Parathyroid adenoma (tissue), 2 donors: ENCODE measurements at regions not wholly inside any gene's neighbourhood (a gene's known extent, or its start where the extent isn't known, plus 50 kb on each side); places are given as distances from the start of the nearest gene placed in this dataset.

Experiments
- H2AFZ ChIP-seq: fragments of 300-600 bp; sonication (generic); one replicate; pipeline ENCODE4 v1.7.0; 2017; ENCODE audit warnings: antibody characterized with exemption, mild to moderate bottlenecking
- H3K27ac ChIP-seq: fragments of 300-600 bp; sonication (generic); one replicate; pipeline ENCODE4 v1.7.0; 2017
- H3K27me3 ChIP-seq: fragments of 300-600 bp; sonication (generic); one replicate; pipeline ENCODE4 v1.7.0; 2017; ENCODE audit warnings: low read length; ENCODE audit not compliant: control insufficient read depth, insufficient read depth
- H3K36me3 ChIP-seq: fragments of 300-600 bp; sonication (generic); one replicate; pipeline ENCODE4 v1.7.0; 2017; ENCODE audit warnings: low read length; ENCODE audit not compliant: control insufficient read depth, insufficient read depth
- H3K4me1 ChIP-seq: fragments of 300-600 bp; sonication (generic); one replicate; pipeline ENCODE4 v1.7.0; 2017; ENCODE audit warnings: control low read depth
- H3K4me2 ChIP-seq: fragments of 300-600 bp; sonication (generic); one replicate; pipeline ENCODE4 v1.7.0; 2017; ENCODE audit warnings: low read length
- H3K4me3 ChIP-seq: fragments of 300-600 bp; sonication (generic); one replicate; pipeline ENCODE4 v1.7.0; 2017; ENCODE audit warnings: low read depth, low read length
- H3K79me2 ChIP-seq: fragments of 300-600 bp; sonication (generic); one replicate; pipeline ENCODE4 v1.7.0; 2017; ENCODE audit warnings: control low read depth
- H3K9ac ChIP-seq: fragments of 300-600 bp; sonication (generic); one replicate; pipeline ENCODE4 v1.7.0; 2017; ENCODE audit warnings: mild to moderate bottlenecking
- H3K9me3 ChIP-seq: fragments of 300-600 bp; sonication (generic); one replicate; pipeline ENCODE4 v1.7.0; 2017; ENCODE audit warnings: low read length; ENCODE audit not compliant: control insufficient read depth
- TF ChIP-seq, protein P1 (sequence below): fragments of 300-600 bp; sonication (generic); IDR thresholded peaks from one replicate; pipeline ENCODE4 v1.7.0; 2017; ENCODE audit warnings: antibody characterized with exemption, mild to moderate bottlenecking
- donor health status: primary hyperparathyroidism.

DNA sequence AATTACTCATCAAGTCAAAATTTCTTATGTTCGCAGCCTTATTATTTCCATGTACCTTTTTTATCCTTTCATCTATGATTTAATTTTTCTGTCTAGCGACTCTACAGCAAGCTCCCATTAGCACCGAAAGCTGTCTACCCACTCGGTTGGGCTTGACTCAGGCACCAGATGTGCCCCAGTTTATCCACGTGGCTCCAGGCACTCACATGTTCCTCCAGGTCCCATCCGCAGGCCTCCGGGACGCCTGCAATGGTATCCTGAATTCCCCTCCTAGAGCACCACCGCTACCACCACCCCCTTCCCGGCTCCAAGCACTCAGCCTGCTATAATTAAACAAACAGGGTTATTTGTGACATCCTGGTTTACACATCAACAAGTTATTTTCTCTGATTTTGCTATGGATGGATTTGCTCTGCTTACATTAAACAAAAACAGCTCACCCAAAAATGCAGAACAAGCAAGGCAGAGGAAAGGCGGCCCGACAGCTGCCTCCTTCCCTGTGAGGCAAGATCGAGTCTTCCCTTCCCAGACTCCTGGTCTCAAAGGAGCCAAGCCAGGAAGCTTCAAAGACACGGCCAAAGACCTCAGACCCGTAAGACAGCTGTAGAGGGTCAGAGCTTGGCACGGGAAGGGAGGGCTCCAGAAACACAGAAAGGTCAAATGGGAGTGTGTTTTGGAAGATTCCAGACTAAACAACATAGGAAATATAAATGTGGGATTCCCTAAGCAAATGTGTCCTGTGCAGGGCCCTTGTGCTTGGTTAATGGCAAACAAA, 253.8 kb downstream of the TTC8 start:
- H3K27ac ChIP-seq, result no peak overlapping the region
- no peaks in the 10 kb centered on the region for H3K9me3 ChIP-seq
- H3K9ac ChIP-seq, result no peak overlapping the region
- no peaks in the 10 kb centered on the region for H3K4me1 ChIP-seq
- H2AFZ ChIP-seq, result no peak overlapping the region
- H3K4me2 ChIP-seq, result no peak overlapping the region
- peaks cover 3% of the 10 kb centered on the region for H3K27me3 ChIP-seq
- no peaks in the 10 kb centered on the region for H3K79me2 ChIP-seq
- no peaks in the 10 kb centered on the region for H3K36me3 ChIP-seq
- TF ChIP-seq, protein P1, sequence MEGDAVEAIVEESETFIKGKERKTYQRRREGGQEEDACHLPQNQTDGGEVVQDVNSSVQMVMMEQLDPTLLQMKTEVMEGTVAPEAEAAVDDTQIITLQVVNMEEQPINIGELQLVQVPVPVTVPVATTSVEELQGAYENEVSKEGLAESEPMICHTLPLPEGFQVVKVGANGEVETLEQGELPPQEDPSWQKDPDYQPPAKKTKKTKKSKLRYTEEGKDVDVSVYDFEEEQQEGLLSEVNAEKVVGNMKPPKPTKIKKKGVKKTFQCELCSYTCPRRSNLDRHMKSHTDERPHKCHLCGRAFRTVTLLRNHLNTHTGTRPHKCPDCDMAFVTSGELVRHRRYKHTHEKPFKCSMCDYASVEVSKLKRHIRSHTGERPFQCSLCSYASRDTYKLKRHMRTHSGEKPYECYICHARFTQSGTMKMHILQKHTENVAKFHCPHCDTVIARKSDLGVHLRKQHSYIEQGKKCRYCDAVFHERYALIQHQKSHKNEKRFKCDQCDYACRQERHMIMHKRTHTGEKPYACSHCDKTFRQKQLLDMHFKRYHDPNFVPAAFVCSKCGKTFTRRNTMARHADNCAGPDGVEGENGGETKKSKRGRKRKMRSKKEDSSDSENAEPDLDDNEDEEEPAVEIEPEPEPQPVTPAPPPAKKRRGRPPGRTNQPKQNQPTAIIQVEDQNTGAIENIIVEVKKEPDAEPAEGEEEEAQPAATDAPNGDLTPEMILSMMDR, result no peak
- no peak overlapping the region for H3K4me3 ChIP-seq

DNA sequence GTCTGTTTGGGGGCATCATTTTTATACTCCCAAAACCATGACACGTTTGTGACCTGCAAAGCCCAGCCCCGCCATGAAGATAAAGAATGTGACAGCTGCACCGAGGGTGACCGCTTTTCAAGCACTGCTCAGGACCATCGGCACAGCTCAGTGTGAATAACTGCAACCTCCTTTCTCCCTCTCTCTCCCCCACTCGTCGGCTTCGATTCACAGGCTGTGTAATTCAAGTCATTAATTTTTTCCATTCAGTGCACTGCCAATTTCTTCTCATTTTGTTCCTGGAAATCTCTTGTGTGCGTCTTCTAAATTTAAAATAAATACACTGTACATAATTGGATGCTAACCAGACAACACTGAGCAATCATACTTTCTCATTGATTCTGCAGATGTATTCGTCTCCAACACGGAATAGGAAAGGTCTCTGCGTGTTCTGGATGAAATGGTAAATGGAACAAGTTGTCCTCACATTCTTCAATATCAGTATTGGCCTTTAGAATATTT, 260.8 kb downstream of the TTC8 start:
- Histone ChIP-seq H3K4me2 (no peak overlapping the region), H3K79me2 (no peaks in the 10 kb centered on the region), H2AFZ (no peak overlapping the region), H3K27me3 (peaks cover 3% of the 10 kb centered on the region), H3K27ac (no peak overlapping the region), H3K9ac (no peak overlapping the region), H3K4me1 (no peaks in the 10 kb centered on the region), H3K4me3 (no peak overlapping the region), H3K36me3 (no peaks in the 10 kb centered on the region), H3K9me3 (no peaks in the 10 kb centered on the region)
- TF ChIP-seq, protein P1, result no peak

DNA sequence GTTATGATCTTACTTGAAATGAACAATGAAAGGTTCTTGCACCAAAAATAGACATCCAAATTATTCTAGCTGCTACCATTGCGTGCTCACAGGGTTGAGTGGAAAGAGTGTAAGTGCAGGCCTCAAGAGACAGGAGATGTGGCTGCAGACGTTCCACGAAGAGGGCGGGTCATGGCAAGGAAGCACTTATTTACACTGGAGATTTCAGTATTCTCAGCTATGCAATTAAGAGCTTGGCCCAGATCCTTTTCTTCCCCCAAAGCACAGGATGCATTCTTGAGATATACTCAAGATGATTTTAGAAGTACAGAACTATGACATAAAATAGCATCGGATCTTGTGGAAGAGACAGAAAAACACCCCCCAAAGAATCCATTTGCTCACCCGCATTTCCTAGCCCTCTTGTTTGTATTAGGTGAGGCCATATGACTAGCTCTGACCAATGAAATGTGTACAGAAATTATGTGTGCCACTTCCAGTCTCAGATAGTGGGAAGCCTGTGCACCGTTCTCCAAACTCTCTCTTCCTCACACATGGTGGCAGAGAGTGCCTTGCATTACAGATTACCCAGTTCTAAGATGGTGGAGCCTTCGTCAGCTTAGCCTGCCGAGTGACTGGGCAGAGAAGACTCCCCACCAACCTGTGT, 261.4 kb downstream of the TTC8 start:
- TF ChIP-seq, protein P1, result no peak
- H3K4me1 ChIP-seq, result no peaks in the 10 kb centered on the region
- no peak overlapping the region for H3K9ac ChIP-seq
- no peaks in the 10 kb centered on the region for H3K36me3 ChIP-seq
- H2AFZ ChIP-seq, result no peak overlapping the region
- no peak overlapping the region for H3K4me2 ChIP-seq
- H3K79me2 ChIP-seq, result no peaks in the 10 kb centered on the region
- peaks cover 3% of the 10 kb centered on the region for H3K27me3 ChIP-seq
- no peak overlapping the region for H3K4me3 ChIP-seq
- H3K9me3 ChIP-seq, result no peaks in the 10 kb centered on the region
- H3K27ac ChIP-seq, result no peak overlapping the region

DNA sequence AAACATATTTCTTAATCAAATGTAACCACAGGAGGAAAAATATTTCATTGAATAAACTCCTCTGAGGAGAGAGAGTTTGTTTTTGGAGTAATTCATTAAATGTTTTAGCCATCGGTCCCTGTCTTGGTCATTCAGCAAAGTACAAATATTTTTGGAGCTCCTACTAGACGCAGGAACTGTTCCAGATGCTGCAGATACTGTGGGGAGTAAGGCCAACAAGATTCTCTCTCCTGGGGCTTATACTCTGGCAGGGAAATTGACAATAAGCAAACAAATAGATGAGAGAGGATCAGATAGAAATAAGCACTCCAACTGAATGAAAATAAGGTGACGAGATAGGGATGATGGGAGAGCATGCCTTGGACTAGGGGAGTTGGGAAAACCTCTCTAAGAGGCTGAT, 264.1 kb downstream of the TTC8 start:
- Histone ChIP-seq H2AFZ (no peak overlapping the region), H3K27ac (no peak overlapping the region), H3K4me2 (no peak overlapping the region), H3K9ac (no peak overlapping the region), H3K36me3 (no peaks in the 10 kb centered on the region), H3K27me3 (no peaks in the 10 kb centered on the region), H3K4me1 (no peaks in the 10 kb centered on the region), H3K79me2 (no peaks in the 10 kb centered on the region), H3K4me3 (no peak overlapping the region), H3K9me3 (no peaks in the 10 kb centered on the region)
- TF ChIP-seq, protein P1, result no peak
